Dermis microvascular lymphatic vessel endothelial cell (primary cell): ENCODE measurements at regions not wholly inside any gene's neighbourhood (a gene's known extent, or its start where the extent isn't known, plus 50 kb on each side); places are given as distances from the start of the nearest gene placed in this dataset.

Experiments
- DNase-seq, 2 donors: peaks; one replicate each; pipeline versions ENCODE4 v3.0.0 to v3.0.0-alpha.2; 2010; ENCODE audit warnings: low read depth in 2 of 2

GRCh38 chr3:69536306-69537020 lies 150.6 kb upstream of the FRMD4B start:
- no peak for DNase-seq

- DNase-seq, result no peak
Measured at GRCh38 chr3:69535613-69536012, 149.7 kb upstream of the FRMD4B start.

GRCh38 chr3:69532547-69533224 lies 146.8 kb upstream of the FRMD4B start:
- DNase-seq, result no peak

- DNase-seq, result no peak
Measured at GRCh38 chr3:69531576-69532546, 146.0 kb upstream of the FRMD4B start.

- no peak for DNase-seq
Measured at GRCh38 chr3:69530554-69530953, 144.7 kb upstream of the FRMD4B start.

GRCh38 chr3:69527498-69527897 lies 141.6 kb upstream of the FRMD4B start:
- DNase-seq, result no peak

- no peak for DNase-seq
Measured at GRCh38 chr3:69524816-69525215, 138.9 kb upstream of the FRMD4B start.

- no peak for DNase-seq
Measured at GRCh38 chr3:69521286-69521685, 135.4 kb upstream of the FRMD4B start.

- no peak for DNase-seq
Measured at GRCh38 chr3:69511361-69511760, 125.5 kb upstream of the FRMD4B start.

- DNase-seq, result no peak
Measured at GRCh38 chr3:69510481-69511030, 124.7 kb upstream of the FRMD4B start.

- DNase-seq, result no peak
Measured at GRCh38 chr3:69509288-69509687, 123.4 kb upstream of the FRMD4B start.

- DNase-seq, result peak; percentile 5 to 6
Measured at GRCh38 chr3:69505770-69506407, 120.0 kb upstream of the FRMD4B start.

- DNase-seq, result no peak
Measured at GRCh38 chr3:69504232-69504631, 118.3 kb upstream of the FRMD4B start.

- no peak for DNase-seq
Measured at GRCh38 chr3:69500604-69501003, 114.7 kb upstream of the FRMD4B start.

GRCh38 chr3:69499899-69500421 lies 114.1 kb upstream of the FRMD4B start:
- no peak for DNase-seq

GRCh38 chr3:69499422-69499821 lies 113.5 kb upstream of the FRMD4B start:
- DNase-seq, result no peak

GRCh38 chr3:69496856-69497255 lies 111.0 kb upstream of the FRMD4B start:
- no peak for DNase-seq

- no peak for DNase-seq
Measured at GRCh38 chr3:69494185-69494584, 108.3 kb upstream of the FRMD4B start.

- no peak for DNase-seq
Measured at GRCh38 chr3:69493157-69493556, 107.3 kb upstream of the FRMD4B start.

- DNase-seq, result no peak
Measured at GRCh38 chr3:69491975-69492374, 106.1 kb upstream of the FRMD4B start.

- DNase-seq, result no peak
Measured at GRCh38 chr3:69490971-69491370, 105.1 kb upstream of the FRMD4B start.
